ENCODE measurements at regions not wholly inside any gene's neighbourhood (a gene's known extent, or its start where the extent isn't known, plus 50 kb on each side); places are given as distances from the start of the nearest gene placed in this dataset.
"Not testable (repeated sequence)": the region's sequence is repeated elsewhere in the genome, so short reads cannot be mapped to it uniquely, and the experiment has no call there.

- no peak for TF ChIP-seq PRDM15 (CRISPR knock-in tag; IDR thresholded peaks at IDR 0.05)
- TF ChIP-seq SP1 (CRISPR knock-in tag; conservative IDR thresholded peaks at IDR 0.05), result no peak
- TF ChIP-seq TCF7 (CRISPR knock-in tag; IDR thresholded peaks at IDR 0.05; ENCODE audit: low read depth), result no peak
- no peak for TF ChIP-seq ZNF423 (CRISPR knock-in tag; IDR thresholded peaks at IDR 0.05)
- TF ChIP-seq GTF2I (CRISPR knock-in tag; conservative IDR thresholded peaks at IDR 0.05), result no peak
Measured at GRCh38 chrX:138270931-138271330, 440.6 kb downstream of the FGF13 start (continued).

- POLR2A ChIA-PET; H3K27ac Mint-ChIP-seq; H3K4me3 Mint-ChIP-seq; CTCF ChIA-PET; DNase-seq (ENCODE audit: low spot score); H3K27me3 Mint-ChIP-seq (ENCODE audit: low read depth); ATAC-seq: not testable (repeated sequence)
- Mint-ChIP-seq H3K4me1 (peaks cover 28% of the 10 kb centered on the region), H3K36me3 (peaks cover 25% of the 10 kb centered on the region), H3K9me3 (peaks cover 14% of the 10 kb centered on the region)
Measured at GRCh38 chrX:138282598-138283150, 428.8 kb downstream of the FGF13 start.

GRCh38 chrX:138287205-138287877, 424.2 kb downstream of the FGF13 start:
- no peak for DNase-seq (ENCODE audit: low spot score)
- no peaks in the 10 kb centered on the region for H3K27me3 Mint-ChIP-seq (ENCODE audit: low read depth)
- no peaks in the 10 kb centered on the region for H3K36me3 Mint-ChIP-seq
- ATAC-seq, result peak; percentile 39
- no peaks in the 10 kb centered on the region for H3K9me3 Mint-ChIP-seq
- ChIA-PET CTCF (interaction anchor here (0.9 kb wide), 1 partner anchor 424 kb away, joined by 3 read pairs; the partner anchor contains the start of gene FGF13), POLR2A (no interaction called here)
- H3K27ac Mint-ChIP-seq, result no peak overlapping the region
- peaks cover 47% of the 10 kb centered on the region for H3K4me1 Mint-ChIP-seq
- H3K4me3 Mint-ChIP-seq, result no peak overlapping the region
- TF ChIP-seq USF2 (CRISPR knock-in tag; IDR thresholded peaks at IDR 0.05) (no peak), ZSCAN18 (CRISPR knock-in tag; IDR thresholded peaks at IDR 0.05) (no peak), ZNF671 (CRISPR knock-in tag; IDR thresholded peaks at IDR 0.05) (no peak), EMX1 (CRISPR knock-in tag; IDR thresholded peaks at IDR 0.05) (no peak), JUN (CRISPR knock-in tag; IDR thresholded peaks at IDR 0.05) (no peak), NR3C1 (CRISPR knock-in tag; conservative IDR thresholded peaks at IDR 0.05; ENCODE audit: low read depth) (no peak), ATF2 (CRISPR knock-in tag; IDR thresholded peaks at IDR 0.05; ENCODE audit: borderline replicate concordance, low read depth) (no peak), E2F5 (CRISPR knock-in tag; IDR thresholded peaks at IDR 0.05) (no peak), ZNF317 (CRISPR knock-in tag; IDR thresholded peaks at IDR 0.05; ENCODE audit: borderline replicate concordance, low read depth) (no peak), ZBTB43 (CRISPR knock-in tag; IDR thresholded peaks at IDR 0.05) (no peak), FOXP4 (CRISPR knock-in tag; IDR thresholded peaks at IDR 0.05) (no peak)
